ENCODE measurements at regions not wholly inside any gene's neighbourhood (a gene's known extent, or its start where the extent isn't known, plus 50 kb on each side); places are given as distances from the start of the nearest gene placed in this dataset.

GRCh38 chr6:74182992-74183391 is 487.0 kb downstream of the CD109 start:
- TF ChIP-seq CTCF (conservative IDR thresholded peaks at IDR 0.05; ENCODE audit: low read depth, low read length) (no peak), EZH2phosphoT487 (IDR thresholded peaks at IDR 0.05; ENCODE audit: borderline replicate concordance, low read length) (no peak)
